GM23338 (cell line): ENCODE measurements at regions not wholly inside any gene's neighbourhood (a gene's known extent, or its start where the extent isn't known, plus 50 kb on each side); places are given as distances from the start of the nearest gene placed in this dataset.

Source experiments
- ATAC-seq: fragments of 200-7000 bp; cut with Tn5 transposase; 3 replicates; pipeline ENCODE4 v1.9.1; 2020
- DNase-seq: peaks from one replicate; pipeline ENCODE4 v3.0.0-alpha.2; 2015; ENCODE audit warnings: low spot score
- H2AFZ ChIP-seq: fragments of 200-600 bp; sonication (generic); 2 replicates; pipeline ENCODE4 v1.8.0; 2016; ENCODE audit warnings: antibody characterized with exemption, mild to moderate bottlenecking, moderate library complexity
- H3F3A ChIP-seq: fragments of 200-600 bp; sonication (generic); replicated peaks from 2 replicates; pipeline ENCODE4 v1.8.0; 2017; ENCODE audit warnings: antibody characterized with exemption, mixed run types, low read depth
- H3K27ac ChIP-seq: fragments of 200-600 bp; sonication (generic); 2 replicates; pipeline ENCODE4 v1.6.1; 2016; ENCODE audit warnings: low read depth
- H3K27me3 ChIP-seq: fragments of 200-600 bp; sonication (generic); 2 replicates; pipeline ENCODE4 v1.8.0; 2016; ENCODE audit warnings: mild to moderate bottlenecking, mixed run types, moderate library complexity; ENCODE audit not compliant: insufficient read depth
- H3K36me3 ChIP-seq: fragments of 200-600 bp; sonication (generic); 2 replicates; pipeline ENCODE4 v1.8.0; 2016; ENCODE audit warnings: mild to moderate bottlenecking; ENCODE audit not compliant: insufficient read depth
- H3K4me1 ChIP-seq: fragments of 200-600 bp; sonication (generic); 2 replicates; pipeline ENCODE4 v1.8.0; 2016; ENCODE audit warnings: mild to moderate bottlenecking, moderate library complexity; ENCODE audit not compliant: insufficient read depth
- H3K4me2 ChIP-seq: fragments of 200-600 bp; sonication (generic); 2 replicates; pipeline ENCODE4 v1.7.1; 2017; ENCODE audit warnings: mixed run types
- H3K4me3 ChIP-seq: fragments of 200-600 bp; sonication (generic); 2 replicates; pipeline ENCODE4 v1.6.1; 2016; ENCODE audit warnings: mixed run types
- H3K79me2 ChIP-seq: fragments of 200-600 bp; sonication (generic); replicated peaks from 2 replicates; pipeline ENCODE4 v1.8.0; 2017; ENCODE audit warnings: mild to moderate bottlenecking; ENCODE audit not compliant: insufficient read depth
- H3K9me2 ChIP-seq: fragments of 200-600 bp; sonication (generic); 2 replicates; pipeline ENCODE4 v1.8.0; 2017; ENCODE audit not compliant: insufficient read depth
- H4K20me1 ChIP-seq: fragments of 200-600 bp; sonication (generic); replicated peaks from 2 replicates; pipeline ENCODE4 v1.8.0; 2017; ENCODE audit warnings: mild to moderate bottlenecking; ENCODE audit not compliant: insufficient read depth
- H3K27ac Mint-ChIP-seq: 2 replicates; pipeline ENCODE4 v1.8.0; 2020; ENCODE audit warnings: inconsistent platforms, mild to moderate bottlenecking, moderate library complexity, mixed read lengths
- H3K27me3 Mint-ChIP-seq: 3 replicates; pipeline ENCODE4 v1.8.0; 2022; ENCODE audit warnings: low read depth, mild to moderate bottlenecking, moderate library complexity, mixed read lengths, inconsistent platforms; ENCODE audit not compliant: insufficient read depth, poor library complexity
- H3K36me3 Mint-ChIP-seq: 3 replicates; pipeline ENCODE4 v1.8.0; 2021; ENCODE audit warnings: low read depth, mild to moderate bottlenecking, inconsistent platforms, moderate library complexity, mixed read lengths
- H3K4me1 Mint-ChIP-seq: 3 replicates; pipeline ENCODE4 v1.8.0; 2020; ENCODE audit warnings: mild to moderate bottlenecking, inconsistent platforms, mixed read lengths
- H3K4me3 Mint-ChIP-seq: 3 replicates; pipeline ENCODE4 v1.8.0; 2021; ENCODE audit warnings: moderate library complexity, mild to moderate bottlenecking, inconsistent platforms, mixed read lengths
- H3K9me3 Mint-ChIP-seq: 3 replicates; pipeline ENCODE4 v1.8.0; 2020; ENCODE audit warnings: moderate library complexity, mild to moderate bottlenecking, inconsistent platforms, mixed read lengths
- CREB1 ChIP-seq: fragments of 250-450 bp; sonication (Bioruptor Pico); IDR thresholded peaks from 2 replicates; pipeline ENCODE4 v1.5.0; 2020; ENCODE audit warnings: low read depth, mild to moderate bottlenecking, moderate library complexity
- CTCF ChIP-seq, 2 experiments: fragments of 200-600 bp in 1 of 2; sonication (generic) in 1 of 2; conservative IDR thresholded peaks; 2 replicates each; pipeline versions ENCODE4 v1.5.1 to v1.6.1; 2016 to 2017; ENCODE audit warnings: antibody characterized with exemption in 2 of 2, low read depth in 2 of 2, mild to moderate bottlenecking in 2 of 2, moderate library complexity in 1 of 2
- ETS1 ChIP-seq: IDR thresholded peaks from 2 replicates; pipeline ENCODE4 v1.6.1; 2016; ENCODE audit warnings: antibody characterized with exemption
- NANOG ChIP-seq: IDR thresholded peaks from 2 replicates; pipeline ENCODE4 v1.6.1; 2016; ENCODE audit warnings: antibody characterized with exemption, borderline replicate concordance
- REST ChIP-seq: IDR thresholded peaks from one replicate; pipeline ENCODE4 v1.6.1; 2018; ENCODE audit warnings: antibody characterized with exemption; ENCODE audit not compliant: unreplicated experiment
- STAT1 ChIP-seq: IDR thresholded peaks from one replicate; pipeline ENCODE4 v1.6.1; 2016; ENCODE audit warnings: antibody characterized with exemption; ENCODE audit not compliant: unreplicated experiment
- ZNF114 ChIP-seq: fragments of 250-450 bp; sonication (Bioruptor Pico); IDR thresholded peaks from 2 replicates; pipeline ENCODE4 v1.5.0; 2020; ENCODE audit warnings: mild to moderate bottlenecking, moderate library complexity
- TF ChIP-seq, protein P1 (sequence below): fragments of 250-450 bp; sonication (Bioruptor Pico); IDR thresholded peaks from 2 replicates; pipeline ENCODE4 v1.5.0; 2020; ENCODE audit warnings: mild to moderate bottlenecking, moderate library complexity

- TF ChIP-seq ETS1 (no peak), CTCF (conservative IDR thresholded peaks at IDR 0.05; ENCODE audit: low read depth in 2 of 2) (no peak), STAT1 (no peak), ZNF114 (CRISPR knock-in tag) (no peak), NANOG (no peak)
Measured at GRCh38 chr2:12293874-12294273, 422.9 kb upstream of the TRIB2 start (continued).

DNA sequence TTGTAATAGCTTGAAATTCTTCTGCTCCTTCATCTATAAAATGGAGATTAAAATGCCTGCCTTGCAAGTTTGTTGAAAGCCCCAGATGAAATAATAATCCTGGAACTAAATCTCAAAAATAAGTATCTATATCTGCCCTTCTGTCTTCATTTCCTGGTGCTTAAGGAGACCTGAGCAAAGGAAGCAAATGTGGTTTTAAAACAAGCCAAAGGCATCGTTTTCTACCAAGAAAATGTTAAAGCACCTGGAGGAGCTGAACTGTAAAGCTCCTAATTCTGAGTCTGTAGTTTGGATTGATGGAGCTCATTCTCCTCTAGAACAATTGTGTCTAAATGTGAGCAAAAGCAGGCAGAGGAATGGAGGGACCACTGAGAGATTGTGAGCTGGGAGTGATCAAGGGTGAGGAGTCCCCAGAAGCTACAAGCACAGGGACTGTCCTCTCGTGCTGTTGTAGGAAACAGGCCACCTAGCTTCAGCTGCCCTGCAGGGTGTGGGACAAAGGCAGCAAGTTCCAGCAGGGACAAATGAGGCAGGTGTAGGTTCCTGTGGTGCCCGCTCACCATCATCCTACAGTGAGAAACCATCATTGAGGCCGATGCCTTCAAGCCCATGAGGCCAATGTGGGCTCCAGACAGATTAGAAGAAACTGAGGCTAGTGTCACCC is 420.7 kb upstream of the TRIB2 start:
- Mint-ChIP-seq H3K36me3 (no peaks in the 10 kb centered on the region; the same call in 2 of the 3 replicates), H3K27ac (no peak overlapping the region), H3K4me1 (no peaks in the 10 kb centered on the region), H3K4me3 (no peak overlapping the region), H3K27me3 (no peaks in the 10 kb centered on the region), H3K9me3 (no peaks in the 10 kb centered on the region; the same call in 1 of the 3 replicates)
- Histone ChIP-seq H3K4me1 (0 out of 2 replicates have a peak, but pooled peaks cover 3% of the 10 kb centered on the region), H3K9me2 (peaks cover 14% of the 10 kb centered on the region; the same call in 1 of the 2 replicates), H3K4me2 (no peak overlapping the region), H3K27ac (no peak overlapping the region), H3K36me3 (no peaks in the 10 kb centered on the region), H2AFZ (no peak overlapping the region), H4K20me1 (no peaks in the 10 kb centered on the region), H3K79me2 (no peaks in the 10 kb centered on the region), H3K27me3 (no peaks in the 10 kb centered on the region), H3K4me3 (no peak overlapping the region), H3F3A (no peaks in the 10 kb centered on the region)
- DNase-seq (no peak), ATAC-seq (no peak)
- TF ChIP-seq CREB1 (CRISPR knock-in tag): no peak
- no peak for TF ChIP-seq STAT1
- TF ChIP-seq, protein P1, sequence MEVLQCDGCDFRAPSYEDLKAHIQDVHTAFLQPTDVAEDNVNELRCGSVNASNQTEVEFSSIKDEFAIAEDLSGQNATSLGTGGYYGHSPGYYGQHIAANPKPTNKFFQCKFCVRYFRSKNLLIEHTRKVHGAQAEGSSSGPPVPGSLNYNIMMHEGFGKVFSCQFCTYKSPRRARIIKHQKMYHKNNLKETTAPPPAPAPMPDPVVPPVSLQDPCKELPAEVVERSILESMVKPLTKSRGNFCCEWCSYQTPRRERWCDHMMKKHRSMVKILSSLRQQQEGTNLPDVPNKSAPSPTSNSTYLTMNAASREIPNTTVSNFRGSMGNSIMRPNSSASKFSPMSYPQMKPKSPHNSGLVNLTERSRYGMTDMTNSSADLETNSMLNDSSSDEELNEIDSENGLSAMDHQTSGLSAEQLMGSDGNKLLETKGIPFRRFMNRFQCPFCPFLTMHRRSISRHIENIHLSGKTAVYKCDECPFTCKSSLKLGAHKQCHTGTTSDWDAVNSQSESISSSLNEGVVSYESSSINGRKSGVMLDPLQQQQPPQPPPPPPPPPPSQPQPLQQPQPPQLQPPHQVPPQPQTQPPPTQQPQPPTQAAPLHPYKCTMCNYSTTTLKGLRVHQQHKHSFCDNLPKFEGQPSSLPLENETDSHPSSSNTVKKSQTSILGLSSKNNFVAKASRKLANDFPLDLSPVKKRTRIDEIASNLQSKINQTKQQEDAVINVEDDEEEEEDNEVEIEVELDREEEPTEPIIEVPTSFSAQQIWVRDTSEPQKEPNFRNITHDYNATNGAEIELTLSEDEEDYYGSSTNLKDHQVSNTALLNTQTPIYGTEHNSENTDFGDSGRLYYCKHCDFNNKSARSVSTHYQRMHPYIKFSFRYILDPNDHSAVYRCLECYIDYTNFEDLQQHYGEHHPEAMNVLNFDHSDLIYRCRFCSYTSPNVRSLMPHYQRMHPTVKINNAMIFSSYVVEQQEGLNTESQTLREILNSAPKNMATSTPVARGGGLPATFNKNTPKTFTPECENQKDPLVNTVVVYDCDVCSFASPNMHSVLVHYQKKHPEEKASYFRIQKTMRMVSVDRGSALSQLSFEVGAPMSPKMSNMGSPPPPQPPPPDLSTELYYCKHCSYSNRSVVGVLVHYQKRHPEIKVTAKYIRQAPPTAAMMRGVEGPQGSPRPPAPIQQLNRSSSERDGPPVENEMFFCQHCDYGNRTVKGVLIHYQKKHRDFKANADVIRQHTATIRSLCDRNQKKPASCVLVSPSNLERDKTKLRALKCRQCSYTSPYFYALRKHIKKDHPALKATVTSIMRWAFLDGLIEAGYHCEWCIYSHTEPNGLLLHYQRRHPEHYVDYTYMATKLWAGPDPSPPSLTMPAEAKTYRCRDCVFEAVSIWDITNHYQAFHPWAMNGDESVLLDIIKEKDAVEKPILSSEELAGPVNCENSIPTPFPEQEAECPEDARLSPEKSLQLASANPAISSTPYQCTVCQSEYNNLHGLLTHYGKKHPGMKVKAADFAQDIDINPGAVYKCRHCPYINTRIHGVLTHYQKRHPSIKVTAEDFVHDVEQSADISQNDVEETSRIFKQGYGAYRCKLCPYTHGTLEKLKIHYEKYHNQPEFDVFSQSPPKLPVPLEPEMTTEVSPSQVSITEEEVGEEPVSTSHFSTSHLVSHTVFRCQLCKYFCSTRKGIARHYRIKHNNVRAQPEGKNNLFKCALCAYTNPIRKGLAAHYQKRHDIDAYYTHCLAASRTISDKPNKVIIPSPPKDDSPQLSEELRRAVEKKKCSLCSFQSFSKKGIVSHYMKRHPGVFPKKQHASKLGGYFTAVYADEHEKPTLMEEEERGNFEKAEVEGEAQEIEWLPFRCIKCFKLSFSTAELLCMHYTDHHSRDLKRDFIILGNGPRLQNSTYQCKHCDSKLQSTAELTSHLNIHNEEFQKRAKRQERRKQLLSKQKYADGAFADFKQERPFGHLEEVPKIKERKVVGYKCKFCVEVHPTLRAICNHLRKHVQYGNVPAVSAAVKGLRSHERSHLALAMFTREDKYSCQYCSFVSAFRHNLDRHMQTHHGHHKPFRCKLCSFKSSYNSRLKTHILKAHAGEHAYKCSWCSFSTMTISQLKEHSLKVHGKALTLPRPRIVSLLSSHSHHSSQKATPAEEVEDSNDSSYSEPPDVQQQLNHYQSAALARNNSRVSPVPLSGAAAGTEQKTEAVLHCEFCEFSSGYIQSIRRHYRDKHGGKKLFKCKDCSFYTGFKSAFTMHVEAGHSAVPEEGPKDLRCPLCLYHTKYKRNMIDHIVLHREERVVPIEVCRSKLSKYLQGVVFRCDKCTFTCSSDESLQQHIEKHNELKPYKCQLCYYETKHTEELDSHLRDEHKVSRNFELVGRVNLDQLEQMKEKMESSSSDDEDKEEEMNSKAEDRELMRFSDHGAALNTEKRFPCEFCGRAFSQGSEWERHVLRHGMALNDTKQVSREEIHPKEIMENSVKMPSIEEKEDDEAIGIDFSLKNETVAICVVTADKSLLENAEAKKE (CRISPR knock-in tag): no peak
- no peak for TF ChIP-seq REST
